Calu3 (cell line): ENCODE measurements at regions not wholly inside any gene's neighbourhood (a gene's known extent, or its start where the extent isn't known, plus 50 kb on each side); places are given as distances from the start of the nearest gene placed in this dataset.

Experiments
- BruUV-seq: library from RNA; stranded (reverse); fragments of 400-500 nt; replicated peaks from 2 replicates; lab custom pipeline; 2021; lab: Mats Ljungman, UMichigan
- CTCF ChIA-PET: fragments of 300-600 bp; sonication (Branson Sonifier 250); formaldehyde crosslinking; loops from one replicate; lab custom pipeline; 2022; ENCODE audit warnings: antibody characterized with exemption; lab: Charles Lee
- DNase-seq: peaks from one replicate; pipeline ENCODE4 v3.0.0; 2022
- H3K27ac Mint-ChIP-seq: one replicate; pipeline ENCODE4 v1.8.0; 2022; ENCODE audit warnings: mixed read lengths; ENCODE audit not compliant: unreplicated experiment
- H3K27me3 Mint-ChIP-seq: one replicate; pipeline ENCODE4 v1.8.0; 2022; ENCODE audit warnings: mixed read lengths; ENCODE audit not compliant: unreplicated experiment
- H3K36me3 Mint-ChIP-seq: one replicate; pipeline ENCODE4 v1.8.0; 2022; ENCODE audit warnings: mild to moderate bottlenecking, moderate library complexity, mixed read lengths; ENCODE audit not compliant: insufficient read depth, unreplicated experiment
- H3K4me1 Mint-ChIP-seq: one replicate; pipeline ENCODE4 v1.8.0; 2022; ENCODE audit warnings: mild to moderate bottlenecking, low read depth, mixed read lengths; ENCODE audit not compliant: unreplicated experiment
- H3K4me3 Mint-ChIP-seq: one replicate; pipeline ENCODE4 v1.8.0; 2022; ENCODE audit warnings: mild to moderate bottlenecking, low read depth, moderate library complexity, mixed read lengths; ENCODE audit not compliant: unreplicated experiment
- H3K9me3 Mint-ChIP-seq: one replicate; pipeline ENCODE4 v1.8.0; 2022; ENCODE audit warnings: low read depth, mixed read lengths; ENCODE audit not compliant: unreplicated experiment
- CTCF ChIP-seq: fragments of 200-600 bp; IDR thresholded peaks from one replicate; pipeline ENCODE4 v1.8.0; 2022; ENCODE audit warnings: antibody characterized with exemption; ENCODE audit not compliant: unreplicated experiment
- intact Hi-C: fragments of 100-400 bp; cut with micrococcal nuclease; formaldehyde crosslinking; loops from one replicate; pipeline ENCODE4 v1.10.0; 2022; ENCODE audit not compliant: unreplicated experiment

GRCh38 chr6:18753076-18753475 is 365.9 kb downstream of the RNF144B start:
- no peak overlapping the region for H3K4me3 Mint-ChIP-seq
- CTCF ChIA-PET = no interaction called here
- no TSS peak for BruUV-seq
- no peaks in the 10 kb centered on the region for H3K9me3 Mint-ChIP-seq
- TF ChIP-seq CTCF = no peak
- H3K36me3 Mint-ChIP-seq = no peaks in the 10 kb centered on the region
- no peak overlapping the region for H3K27ac Mint-ChIP-seq
- DNase-seq = no peak
- peaks cover 4% of the 10 kb centered on the region for H3K27me3 Mint-ChIP-seq
- intact Hi-C loops = no loop called here
- peaks cover 9% of the 10 kb centered on the region for H3K4me1 Mint-ChIP-seq

GRCh38 chr6:18763086-18763485 is 375.9 kb downstream of the RNF144B start:
- Mint-ChIP-seq H3K9me3 (no peaks in the 10 kb centered on the region), H3K36me3 (no peaks in the 10 kb centered on the region), H3K4me3 (no peak overlapping the region), H3K4me1 (peaks cover 5% of the 10 kb centered on the region), H3K27ac (no peak overlapping the region), H3K27me3 (peaks cover 16% of the 10 kb centered on the region)
- intact Hi-C loops = no loop called here
- BruUV-seq = no TSS peak
- no peak for DNase-seq
- TF ChIP-seq CTCF = no peak
- CTCF ChIA-PET = no interaction called here

GRCh38 chr6:18784794-18785193 is 397.6 kb downstream of the RNF144B start:
- intact Hi-C loops = no loop called here
- no peaks in the 10 kb centered on the region for H3K27me3 Mint-ChIP-seq
- H3K36me3 Mint-ChIP-seq = no peaks in the 10 kb centered on the region
- H3K9me3 Mint-ChIP-seq = peaks cover 4% of the 10 kb centered on the region
- no peak for TF ChIP-seq CTCF
- no TSS peak for BruUV-seq
- H3K4me1 Mint-ChIP-seq = no peaks in the 10 kb centered on the region
- no peak for DNase-seq
- no peak overlapping the region for H3K4me3 Mint-ChIP-seq
- CTCF ChIA-PET = interaction anchor here (0.6 kb wide), 1 partner anchor 48 kb away, joined by 3 read pairs; no protein-coding TSS in a partner anchor
- H3K27ac Mint-ChIP-seq = no peak overlapping the region

- no peaks in the 10 kb centered on the region for H3K27me3 Mint-ChIP-seq
- H3K4me3 Mint-ChIP-seq = no peak overlapping the region
- no TSS peak for BruUV-seq
- no peak overlapping the region for H3K27ac Mint-ChIP-seq
- peaks cover 4% of the 10 kb centered on the region for H3K9me3 Mint-ChIP-seq
- CTCF ChIA-PET = no interaction called here
- intact Hi-C loops = no loop called here
- no peaks in the 10 kb centered on the region for H3K4me1 Mint-ChIP-seq
- no peak for TF ChIP-seq CTCF
- no peak for DNase-seq
- no peaks in the 10 kb centered on the region for H3K36me3 Mint-ChIP-seq
These were observed 398.8 kb downstream of the RNF144B start for GRCh38 chr6:18785810-18786490.
